A549 (cell line): ENCODE measurements at regions not wholly inside any gene's neighbourhood (a gene's known extent, or its start where the extent isn't known, plus 50 kb on each side); places are given as distances from the start of the nearest gene placed in this dataset.

Experiments
- ATAC-seq, 2 experiments: fragments of 200-7000 bp in 1 of 2; fragments of >200 bp in 1 of 2; cut with Nextera tagmentation in 1 of 2; cut with Tn5 transposase in 1 of 2; 3 replicates each; pipeline versions ENCODE4 v1.8.0 to v1.9.1; 2018 to 2020; ENCODE audit warnings: mild to moderate bottlenecking in 1 of 2, moderate library complexity in 1 of 2
- CTCF ChIA-PET: fragments of 300-600 bp; sonication (Branson Sonifier 250); formaldehyde crosslinking; extraction: SDS; loops from one replicate; lab custom pipeline; 2021; ENCODE audit warnings: antibody characterized with exemption, inconsistent platforms; lab: Yijun Ruan, JAX
- POLR2A ChIA-PET: fragments of 350-600 bp; formaldehyde crosslinking; extraction: SDS; loops from one replicate; lab custom pipeline; 2021; ENCODE audit warnings: antibody characterized with exemption, inconsistent platforms; lab: Yijun Ruan, JAX
- DNase-seq, 2 experiments: peaks; one replicate each; pipeline versions ENCODE4 v3.0.0 to v3.0.0-alpha.2; 2011 to 2016; ENCODE audit warnings: low read depth in 1 of 2, low spot score in 1 of 2
- FAIRE-seq: peaks from 2 replicates; lab custom pipeline; 2011; peaks lifted over from hg19 to GRCh38; lab: Jason Lieb, UNC
- H3K27ac ChIP-seq, 2 experiments: fragments of >200 bp; sonication (Bioruptor Twin); formaldehyde crosslinking; 3 replicates each; pipeline ENCODE4 v1.5.1; 2016 to 2017
- H3K4me1 ChIP-seq: fragments of >200 bp; sonication (Bioruptor Twin); formaldehyde crosslinking; 3 replicates; pipeline ENCODE4 v1.6.1; 2016
- H3K4me2 ChIP-seq: fragments of >200 bp; sonication (Bioruptor Twin); formaldehyde crosslinking; 3 replicates; pipeline ENCODE4 v1.6.1; 2016
- H3K4me3 ChIP-seq: fragments of >200 bp; sonication (Bioruptor Twin); formaldehyde crosslinking; 3 replicates; pipeline ENCODE4 v1.5.1; 2016
- H3K9me3 ChIP-seq: fragments of >200 bp; sonication (Bioruptor Twin); formaldehyde crosslinking; 3 replicates; pipeline ENCODE4 v1.6.1; 2016
- BHLHE40 ChIP-seq: IDR thresholded peaks from 2 replicates; pipeline ENCODE4 v1.6.1; 2012; ENCODE audit warnings: low read depth, low read length, inconsistent platforms
- EHF ChIP-seq: fragments of 250-450 bp; sonication (Bioruptor Pico); IDR thresholded peaks from 2 replicates; pipeline ENCODE4 v1.5.0; 2020; ENCODE audit warnings: mild to moderate bottlenecking
- GATA3 ChIP-seq: IDR thresholded peaks from 2 replicates; pipeline ENCODE4 v1.6.1; 2012; ENCODE audit warnings: borderline replicate concordance
- HOXA7 ChIP-seq: fragments of 250-450 bp; sonication (Bioruptor Pico); IDR thresholded peaks from 2 replicates; pipeline ENCODE4 v1.5.0; 2020; ENCODE audit warnings: mild to moderate bottlenecking, moderate library complexity
- HOXB5 ChIP-seq: fragments of 250-450 bp; sonication (Bioruptor Pico); IDR thresholded peaks from 2 replicates; pipeline ENCODE4 v1.5.0; 2020; ENCODE audit warnings: mild to moderate bottlenecking, moderate library complexity
- JUN ChIP-seq, 2 experiments: fragments of >200 bp; sonication (Bioruptor Twin); formaldehyde crosslinking; IDR thresholded peaks; 2 replicates in 1 of 2; 3 replicates in 1 of 2; pipeline ENCODE4 v1.6.1; 2016 to 2017
- MAZ ChIP-seq: fragments of 150-350 bp; IDR thresholded peaks from 2 replicates; pipeline ENCODE4 v1.6.1; 2014; ENCODE audit warnings: antibody characterized with exemption, low read depth, low read length, borderline replicate concordance
- TFCP2L1 ChIP-seq: fragments of 250-450 bp; sonication (Bioruptor Pico); IDR thresholded peaks from 2 replicates; pipeline ENCODE4 v1.5.0; 2021; ENCODE audit warnings: mild to moderate bottlenecking
- ZC3H11A ChIP-seq: fragments of 450-650 bp; IDR thresholded peaks from 2 replicates; pipeline ENCODE4 v1.6.1; 2014; ENCODE audit warnings: antibody characterized with exemption, mild to moderate bottlenecking
- ZFP36 ChIP-seq: fragments of 450-650 bp; IDR thresholded peaks from 2 replicates; pipeline ENCODE4 v1.6.1; 2014; ENCODE audit warnings: borderline replicate concordance; ENCODE audit not compliant: partially characterized antibody
- WGBS: methylation state at CpG from one replicate; pipeline ENCODE4 v1.1.6; 2017; ENCODE audit errors: missing lambda C conversion rate; 5-methylcytosine and 5-hydroxymethylcytosine counted together
- TF ChIP-seq, protein P1 (sequence below): fragments of 150-350 bp; IDR thresholded peaks from 2 replicates; pipeline ENCODE4 v1.6.1; 2014; ENCODE audit warnings: low read depth, mild to moderate bottlenecking, low read length
- TF ChIP-seq, protein P2 (sequence below): fragments of 250-450 bp; sonication (Bioruptor Pico); IDR thresholded peaks from 2 replicates; pipeline ENCODE4 v1.5.0; 2021; ENCODE audit warnings: mild to moderate bottlenecking, moderate library complexity, borderline replicate concordance
- TF ChIP-seq, protein P3 (sequence below): IDR thresholded peaks from 2 replicates; pipeline ENCODE4 v1.6.1; 2012

DNA sequence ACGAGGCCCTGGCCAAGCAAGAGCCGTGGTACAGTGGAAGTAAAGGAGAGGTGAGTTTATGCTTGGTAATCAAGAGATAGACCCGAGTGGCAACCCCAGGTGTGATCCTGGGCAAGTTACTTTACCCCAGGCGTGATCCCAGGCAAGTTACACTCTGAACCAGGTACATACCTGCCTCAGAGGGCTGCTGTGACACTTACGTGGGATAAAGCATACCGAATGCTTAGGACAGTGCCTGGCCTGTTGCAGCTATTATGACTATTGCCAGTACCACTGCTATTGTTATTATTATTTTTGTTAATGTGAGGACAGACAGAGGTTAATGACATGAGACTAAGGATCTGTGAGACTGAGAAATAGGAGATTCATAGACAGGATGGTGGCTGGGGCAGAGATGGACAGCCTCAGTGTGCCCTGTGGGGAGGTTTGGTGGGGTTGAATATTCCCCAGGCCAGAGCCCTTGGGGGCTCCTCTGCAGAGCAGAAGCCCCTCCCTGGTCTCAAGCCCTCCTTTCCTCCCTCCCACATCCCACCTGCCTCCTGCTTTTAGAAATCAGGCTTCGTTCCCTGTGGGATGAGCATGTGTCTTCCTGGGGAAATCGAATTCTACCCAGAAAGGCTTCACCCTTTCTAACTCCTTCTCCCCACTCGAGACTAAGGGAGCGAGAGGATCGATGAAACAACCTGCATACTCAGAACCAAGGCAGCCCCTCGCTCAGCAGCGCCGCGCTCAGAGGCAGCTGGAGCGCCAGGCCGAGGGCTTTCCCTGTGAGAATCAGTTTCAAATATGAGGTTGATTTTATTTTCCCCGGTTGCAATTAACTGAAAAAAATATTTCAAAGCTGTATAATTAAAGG, 62.0 kb upstream of the SIX3 start:
- no peak for FAIRE-seq
- POLR2A ChIA-PET = no interaction called here

DNA sequence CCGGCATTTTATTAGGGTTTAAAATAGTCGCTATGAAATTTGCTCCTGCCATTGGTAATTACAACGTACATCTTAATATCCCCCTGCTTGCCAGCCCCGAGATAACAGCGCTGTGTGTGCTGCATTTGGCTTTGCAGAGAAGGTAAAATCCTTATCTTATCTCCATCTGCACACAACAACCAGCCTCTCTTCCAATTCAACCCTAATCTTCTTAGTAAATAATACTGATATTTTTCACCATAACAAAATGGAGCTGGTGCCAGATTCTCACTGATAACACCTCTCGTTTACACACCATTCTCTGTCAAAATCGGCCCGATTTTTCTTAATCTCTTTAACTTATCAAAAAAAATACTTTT, 61.4 kb upstream of the SIX3 start:
- 75% methylated on average over 8 of the region's 8 CpGs for WGBS
- no peak for FAIRE-seq
- Histone ChIP-seq H3K4me2 (no peak overlapping the region), H3K9me3 (peaks cover 14% of the 10 kb centered on the region), H3K4me3 (no peak overlapping the region), H3K4me1 (no peaks in the 10 kb centered on the region), H3K27ac (no peak overlapping the region)
- CTCF ChIA-PET = interaction anchor here (0.8 kb wide), 1 partner anchor 400 kb away, joined by 3 read pairs; no protein-coding TSS in a partner anchor
- POLR2A ChIA-PET = no interaction called here
- ATAC-seq = no peak
- TF ChIP-seq BHLHE40 = no peak
- no peak for TF ChIP-seq ZC3H11A
- no peak for TF ChIP-seq HOXA7 (CRISPR knock-in tag)
- no peak for DNase-seq

More for the DNA sequence above, 62.0 kb upstream of the SIX3 start:
- CTCF ChIA-PET = interaction anchor here (1.1 to 1.4 kb wide), 2 partner anchors 110 to 835 kb away, joined by 3 to 4 read pairs; no protein-coding TSS in a partner anchor
- DNase-seq (no peak), ATAC-seq (no peak; a peak in 1 of 6 replicates)
- no peak overlapping the region for H3K4me3 ChIP-seq
- H3K4me1 ChIP-seq = no peaks in the 10 kb centered on the region
- H3K4me2 ChIP-seq = no peak overlapping the region
- no peak overlapping the region for H3K27ac ChIP-seq
- TF ChIP-seq, protein P1, sequence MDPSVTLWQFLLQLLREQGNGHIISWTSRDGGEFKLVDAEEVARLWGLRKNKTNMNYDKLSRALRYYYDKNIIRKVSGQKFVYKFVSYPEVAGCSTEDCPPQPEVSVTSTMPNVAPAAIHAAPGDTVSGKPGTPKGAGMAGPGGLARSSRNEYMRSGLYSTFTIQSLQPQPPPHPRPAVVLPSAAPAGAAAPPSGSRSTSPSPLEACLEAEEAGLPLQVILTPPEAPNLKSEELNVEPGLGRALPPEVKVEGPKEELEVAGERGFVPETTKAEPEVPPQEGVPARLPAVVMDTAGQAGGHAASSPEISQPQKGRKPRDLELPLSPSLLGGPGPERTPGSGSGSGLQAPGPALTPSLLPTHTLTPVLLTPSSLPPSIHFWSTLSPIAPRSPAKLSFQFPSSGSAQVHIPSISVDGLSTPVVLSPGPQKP = no peak
- TF ChIP-seq HOXB5 (CRISPR knock-in tag) (no peak), MAZ (no peak), JUN (IDR thresholded peaks at IDR 0.05) (no peak), TFCP2L1 (CRISPR knock-in tag) (no peak), EHF (CRISPR knock-in tag) (no peak), GATA3 (no peak)
- TF ChIP-seq, protein P2, sequence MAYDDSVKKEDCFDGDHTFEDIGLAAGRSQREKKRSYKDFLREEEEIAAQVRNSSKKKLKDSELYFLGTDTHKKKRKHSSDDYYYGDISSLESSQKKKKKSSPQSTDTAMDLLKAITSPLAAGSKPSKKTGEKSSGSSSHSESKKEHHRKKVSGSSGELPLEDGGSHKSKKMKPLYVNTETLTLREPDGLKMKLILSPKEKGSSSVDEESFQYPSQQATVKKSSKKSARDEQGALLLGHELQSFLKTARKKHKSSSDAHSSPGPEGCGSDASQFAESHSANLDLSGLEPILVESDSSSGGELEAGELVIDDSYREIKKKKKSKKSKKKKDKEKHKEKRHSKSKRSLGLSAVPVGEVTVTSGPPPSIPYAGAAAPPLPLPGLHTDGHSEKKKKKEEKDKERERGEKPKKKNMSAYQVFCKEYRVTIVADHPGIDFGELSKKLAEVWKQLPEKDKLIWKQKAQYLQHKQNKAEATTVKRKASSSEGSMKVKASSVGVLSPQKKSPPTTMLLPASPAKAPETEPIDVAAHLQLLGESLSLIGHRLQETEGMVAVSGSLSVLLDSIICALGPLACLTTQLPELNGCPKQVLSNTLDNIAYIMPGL (CRISPR knock-in tag) = no peak
- TF ChIP-seq, protein P3, sequence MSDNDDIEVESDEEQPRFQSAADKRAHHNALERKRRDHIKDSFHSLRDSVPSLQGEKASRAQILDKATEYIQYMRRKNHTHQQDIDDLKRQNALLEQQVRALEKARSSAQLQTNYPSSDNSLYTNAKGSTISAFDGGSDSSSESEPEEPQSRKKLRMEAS = no peak
- WGBS = 57% methylated on average over 18 of the region's 18 CpGs
- peaks cover 20% of the 10 kb centered on the region for H3K9me3 ChIP-seq

DNA sequence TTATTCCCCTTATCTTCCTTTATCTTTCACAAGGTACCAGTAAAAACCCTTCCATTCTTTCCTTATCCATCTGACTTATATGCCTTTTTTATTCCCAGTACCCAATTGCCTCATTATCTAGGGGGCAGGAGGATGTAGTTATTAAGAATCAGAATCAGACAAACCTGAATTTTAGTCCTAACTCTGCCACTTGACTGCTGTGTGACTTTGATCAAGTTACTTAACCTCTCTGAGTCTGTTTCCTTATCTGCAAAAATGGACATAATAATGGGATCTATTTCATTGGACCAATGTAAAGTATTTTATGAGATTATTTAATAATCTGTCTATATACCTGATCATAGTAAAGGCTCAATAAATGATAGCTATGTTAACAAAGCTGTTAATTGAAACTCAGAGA, 59.6 kb upstream of the SIX3 start:
- FAIRE-seq = no peak
- Histone ChIP-seq H3K4me2 (no peak overlapping the region), H3K27ac (no peak overlapping the region), H3K4me3 (no peak overlapping the region), H3K9me3 (no peaks in the 10 kb centered on the region), H3K4me1 (no peaks in the 10 kb centered on the region)
- no peak for DNase-seq
- peak; percentile 48 for TF ChIP-seq ZFP36
- TF ChIP-seq, protein P2 (CRISPR knock-in tag) = no peak
- no peak for ATAC-seq
- POLR2A ChIA-PET = no interaction called here
- CTCF ChIA-PET = interaction anchor here (0.5 to 1.6 kb wide), 3 partner anchors 56 to 402 kb away, joined by 3 to 5 read pairs (median 4); no protein-coding TSS in a partner anchor
